C4-2B (cell line): ENCODE measurements at regions not wholly inside any gene's neighbourhood (a gene's known extent, or its start where the extent isn't known, plus 50 kb on each side); places are given as distances from the start of the nearest gene placed in this dataset.

Source experiments
- H3K27ac ChIP-seq: fragments of 450-650 bp; 2 replicates; pipeline ENCODE4 v1.5.1; 2017
- CTCF ChIP-seq: fragments of 450-650 bp; conservative IDR thresholded peaks from 2 replicates; pipeline ENCODE4 v1.5.1; 2017; ENCODE audit warnings: mild to moderate bottlenecking
- ZFX ChIP-seq: fragments of 450-650 bp; IDR thresholded peaks from 2 replicates; pipeline ENCODE4 v1.6.1; 2017

- no peak overlapping the region for H3K27ac ChIP-seq
- no peak for TF ChIP-seq CTCF
- no peak for TF ChIP-seq ZFX
Observed at GRCh38 chr5:67997148-67997547, 218.4 kb upstream of the PIK3R1 start.

- TF ChIP-seq ZFX: no peak
- TF ChIP-seq CTCF: no peak
- H3K27ac ChIP-seq: no peak overlapping the region
Observed at GRCh38 chr5:67996596-67996995, 219.0 kb upstream of the PIK3R1 start.

- TF ChIP-seq CTCF: no peak
- no peak for TF ChIP-seq ZFX
- no peak overlapping the region for H3K27ac ChIP-seq
Observed at GRCh38 chr5:67992923-67993322, 222.6 kb upstream of the PIK3R1 start.

GRCh38 chr5:67989456-67989855, 226.1 kb upstream of the PIK3R1 start:
- no peak overlapping the region for H3K27ac ChIP-seq
- TF ChIP-seq ZFX (no peak), CTCF (no peak)

- no peak for TF ChIP-seq ZFX
- no peak for TF ChIP-seq CTCF
- H3K27ac ChIP-seq: no peak overlapping the region
Observed at GRCh38 chr5:67986761-67987160, 228.8 kb upstream of the PIK3R1 start.

- H3K27ac ChIP-seq: no peak overlapping the region
- no peak for TF ChIP-seq ZFX
- TF ChIP-seq CTCF: no peak
Observed at GRCh38 chr5:67985686-67986387, 229.7 kb upstream of the PIK3R1 start.

- TF ChIP-seq CTCF (no peak), ZFX (no peak)
- no peak overlapping the region for H3K27ac ChIP-seq
Observed at GRCh38 chr5:67984546-67984945, 231.0 kb upstream of the PIK3R1 start.
